GM12878 (cell line): ENCODE measurements at regions not wholly inside any gene's neighbourhood (a gene's known extent, or its start where the extent isn't known, plus 50 kb on each side); places are given as distances from the start of the nearest gene placed in this dataset.

Experiments used
- ATAC-seq: fragments of 200-7000 bp; cut with Tn5 transposase; 3 replicates; pipeline ENCODE4 v1.9.1; 2020; ENCODE audit warnings: mild to moderate bottlenecking, moderate library complexity
- BruUV-seq: library from RNA; stranded (reverse); fragments of 400-500 nt; replicated peaks from 2 replicates; lab custom pipeline; 2021; lab: Mats Ljungman, UMichigan
- CTCF ChIA-PET: fragments of 300-600 bp; sonication (Branson Sonifier 250); formaldehyde crosslinking; extraction: SDS; loops from one replicate; lab custom pipeline; 2021; ENCODE audit warnings: inconsistent platforms; lab: Yijun Ruan, JAX
- POLR2A ChIA-PET: fragments of 350-600 bp; formaldehyde crosslinking; extraction: SDS; loops from one replicate; lab custom pipeline; 2021; ENCODE audit warnings: inconsistent platforms; lab: Charles Lee
- RAD21 ChIA-PET: fragments of 300-600 bp; sonication (Branson Sonifier 250); formaldehyde crosslinking; loops from one replicate; lab custom pipeline; 2023; ENCODE audit warnings: antibody characterized with exemption; ENCODE audit not compliant: unreplicated experiment; lab: Charles Lee
- SMC1A ChIA-PET: fragments of 300-600 bp; sonication (Branson Sonifier 250); formaldehyde crosslinking; loops from one replicate; lab custom pipeline; 2023; ENCODE audit not compliant: unreplicated experiment, uncharacterized antibody; lab: Charles Lee
- DNase-seq: peaks from one replicate; pipeline ENCODE4 v3.0.0-alpha.2; 2011; ENCODE audit warnings: low read depth, low spot score
- FAIRE-seq: peaks from 3 replicates; lab custom pipeline; 2011; peaks lifted over from hg19 to GRCh38; lab: Jason Lieb, UNC
- H2AFZ ChIP-seq: 2 replicates; pipeline ENCODE4 v1.6.0; 2011; ENCODE audit warnings: low read depth, low read length, control low read depth; ENCODE audit not compliant: control insufficient read depth
- H3K27ac ChIP-seq: 2 replicates; pipeline ENCODE4 v1.5.1; 2011; ENCODE audit warnings: control low read depth; ENCODE audit not compliant: control insufficient read depth, insufficient read depth
- H3K27me3 ChIP-seq, 2 experiments: replicated peaks in 1 of 2; 2 replicates each; pipeline versions ENCODE4 v1.6.0 to v1.6.1; 2011; ENCODE audit warnings: low read length in 1 of 2; ENCODE audit not compliant: control insufficient read depth in 2 of 2, insufficient read depth in 2 of 2
- H3K36me3 ChIP-seq, 2 experiments: 2 replicates each; pipeline ENCODE4 v1.5.1; 2011; ENCODE audit warnings: low read length in 1 of 2; ENCODE audit not compliant: control insufficient read depth in 2 of 2, insufficient read depth in 2 of 2
- H3K4me1 ChIP-seq: 2 replicates; pipeline ENCODE4 v1.6.1; 2011; ENCODE audit warnings: mild to moderate bottlenecking, low read length, moderate library complexity, mixed read lengths; ENCODE audit not compliant: control insufficient read depth, insufficient read depth
- H3K4me2 ChIP-seq: 2 replicates; pipeline ENCODE4 v1.6.0; 2011; ENCODE audit warnings: control low read depth; ENCODE audit not compliant: control insufficient read depth, insufficient read depth
- H3K4me3 ChIP-seq: fragments of 200-600 bp; sonication (generic); 2 replicates; pipeline ENCODE4 v1.5.1; 2016
- H3K79me2 ChIP-seq: 2 replicates; pipeline ENCODE4 v1.6.0; 2011; ENCODE audit warnings: low read length; ENCODE audit not compliant: control insufficient read depth, insufficient read depth
- H3K9ac ChIP-seq: 2 replicates; pipeline ENCODE4 v1.8.0; 2011; ENCODE audit warnings: low read length, control low read depth, mixed read lengths; ENCODE audit not compliant: control insufficient read depth, insufficient read depth
- H3K9me3 ChIP-seq: replicated peaks from 3 replicates; pipeline ENCODE4 v1.5.1; 2011; ENCODE audit warnings: mild to moderate bottlenecking, low read length; ENCODE audit not compliant: control insufficient read depth, insufficient read depth
- H4K20me1 ChIP-seq: 2 replicates; pipeline ENCODE4 v1.6.0; 2011; ENCODE audit not compliant: control insufficient read depth, insufficient read depth
- BCL3 ChIP-seq: IDR thresholded peaks from 2 replicates; pipeline ENCODE4 v1.6.1; 2011; ENCODE audit warnings: borderline replicate concordance, low read depth, mild to moderate bottlenecking, moderate library complexity, low read length; ENCODE audit not compliant: insufficient read depth, poor library complexity, severe bottlenecking
- BMI1 ChIP-seq: fragments of 450-650 bp; IDR thresholded peaks from 2 replicates; pipeline ENCODE4 v1.6.1; 2016; ENCODE audit warnings: mild to moderate bottlenecking, moderate library complexity, borderline replicate concordance
- JUND ChIP-seq: IDR thresholded peaks from 2 replicates; pipeline ENCODE4 v1.6.1; 2012; ENCODE audit warnings: low read depth, mild to moderate bottlenecking, low read length, improper control_type of control experiment, moderate library complexity
- LARP7 ChIP-seq: fragments of 450-650 bp; IDR thresholded peaks from 2 replicates; pipeline ENCODE4 v1.6.1; 2017; ENCODE audit warnings: mild to moderate bottlenecking
- PBX3 ChIP-seq: IDR thresholded peaks from 2 replicates; pipeline ENCODE4 v1.6.1; 2011; ENCODE audit warnings: mild to moderate bottlenecking, low read depth, low read length, moderate library complexity; ENCODE audit not compliant: insufficient replicate concordance
- SREBF1 ChIP-seq: IDR thresholded peaks from 2 replicates; pipeline ENCODE4 v1.6.1; 2012; ENCODE audit warnings: mild to moderate bottlenecking, low read length
- SUZ12 ChIP-seq: fragments of 200-600 bp; sonication (generic); IDR thresholded peaks from one replicate; pipeline ENCODE4 v1.6.1; 2018; ENCODE audit warnings: antibody characterized with exemption, mild to moderate bottlenecking; ENCODE audit not compliant: unreplicated experiment
- TCF7 ChIP-seq: IDR thresholded peaks from 2 replicates; pipeline ENCODE4 v1.6.1; 2014; ENCODE audit warnings: antibody characterized with exemption, borderline replicate concordance
- WRNIP1 ChIP-seq: IDR thresholded peaks from 2 replicates; pipeline ENCODE4 v1.6.1; 2011; ENCODE audit warnings: low read depth, low read length, improper control_type of control experiment, borderline replicate concordance
- ZNF592 ChIP-seq: fragments of 450-650 bp; IDR thresholded peaks from 2 replicates; pipeline ENCODE4 v1.6.1; 2017; ENCODE audit warnings: mild to moderate bottlenecking, moderate library complexity
- WGBS: methylation state at CpG from one replicate; pipeline ENCODE4 v1.1.6; 2016; ENCODE audit warnings: low lambda C conversion rate; ENCODE audit not compliant: insufficient replicate concordance, insufficient coverage; ENCODE audit errors: missing lambda C conversion rate; 5-methylcytosine and 5-hydroxymethylcytosine counted together
- in situ Hi-C: fragments of 300-500 bp; cut with MboI; formaldehyde crosslinking; loops from 9 replicates; pipeline ENCODE4 v1.14.3; 2018; ENCODE audit warnings: mixed read lengths
- intact Hi-C: fragments of 100-400 bp; cut with micrococcal nuclease; formaldehyde crosslinking; loops from one replicate; pipeline ENCODE4 v1.14.2; 2022; ENCODE audit not compliant: unreplicated experiment
- TF ChIP-seq, protein P1 (sequence below): IDR thresholded peaks from 2 replicates; pipeline ENCODE4 v1.6.1; 2012; ENCODE audit warnings: low read depth, low read length, improper control_type of control experiment

- Histone ChIP-seq H3K79me2 (no peaks in the 10 kb centered on the region), H3K4me1 (no peaks in the 10 kb centered on the region), H3K36me3 (no peaks in the 10 kb centered on the region), H3K9ac (no peak overlapping the region), H3K27ac (no peak overlapping the region), H3K9me3 (no peaks in the 10 kb centered on the region), H4K20me1 (no peaks in the 10 kb centered on the region), H2AFZ (no peak overlapping the region), H3K27me3 (no peaks in the 10 kb centered on the region), H3K4me2 (no peak overlapping the region), H3K4me3 (no peak overlapping the region)
- ChIA-PET CTCF (no interaction called here), RAD21 (no interaction called here), SMC1A (interaction anchor here (0.9 kb wide), 1 partner anchor 17 kb away, joined by 3 read pairs; no protein-coding TSS in a partner anchor), POLR2A (no interaction called here)
- in situ Hi-C loops (no loop called here), intact Hi-C loops (no loop called here)
- no peak for ATAC-seq
- FAIRE-seq, result no peak
- no TSS peak for BruUV-seq
- 61% methylated on average over 1 of the region's 1 CpG for WGBS
- no peak for DNase-seq
- no peak for TF ChIP-seq BMI1
- TF ChIP-seq, protein P1, sequence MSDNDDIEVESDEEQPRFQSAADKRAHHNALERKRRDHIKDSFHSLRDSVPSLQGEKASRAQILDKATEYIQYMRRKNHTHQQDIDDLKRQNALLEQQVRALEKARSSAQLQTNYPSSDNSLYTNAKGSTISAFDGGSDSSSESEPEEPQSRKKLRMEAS, result no peak
- TF ChIP-seq ZNF592, result no peak
- TF ChIP-seq SREBF1, result no peak
- no peak for TF ChIP-seq WRNIP1
- no peak for TF ChIP-seq TCF7
- no peak for TF ChIP-seq JUND
- no peak for TF ChIP-seq PBX3
- no peak for TF ChIP-seq LARP7
- no peak for TF ChIP-seq BCL3
- no peak for TF ChIP-seq SUZ12
Observed at GRCh38 chr3:152113413-152113812, 155.3 kb upstream of the MBNL1 start.
